ENCODE measurements at regions not wholly inside any gene's neighbourhood (a gene's known extent, or its start where the extent isn't known, plus 50 kb on each side); places are given as distances from the start of the nearest gene placed in this dataset.

GRCh38 chr16:24624102-24624501, 84.7 kb downstream of the RBBP6 start:
- no peak for DNase-seq (ENCODE audit: extremely low read depth, low read depth)
- no peak overlapping the region for H3K4me3 ChIP-seq (replicated peaks; ENCODE audit: low read depth, low read length)

GRCh38 chr16:24626256-24626655, 86.9 kb downstream of the RBBP6 start:
- no peak for TF ChIP-seq CTCF (IDR thresholded peaks at IDR 0.05; ENCODE audit: low read depth, low read length, missing control alignments)
- H3K4me3 ChIP-seq (replicated peaks; ENCODE audit: low read depth, low read length): no peak overlapping the region
- DNase-seq (ENCODE audit: extremely low read depth, low read depth): no peak

More at GRCh38 chr16:24624102-24624501, 84.7 kb downstream of the RBBP6 start:
- TF ChIP-seq CTCF (IDR thresholded peaks at IDR 0.05; ENCODE audit: low read depth, low read length, missing control alignments): no peak

GRCh38 chr16:24634919-24635318, 94.5 kb upstream of the TNRC6A start:
- DNase-seq (ENCODE audit: extremely low read depth, low read depth): no peak
- TF ChIP-seq CTCF (IDR thresholded peaks at IDR 0.05; ENCODE audit: low read depth, low read length, missing control alignments): no peak
- H3K4me3 ChIP-seq (replicated peaks; ENCODE audit: low read depth, low read length): no peak overlapping the region

- DNase-seq (ENCODE audit: extremely low read depth, low read depth): peak; percentile 92
- H3K4me3 ChIP-seq (replicated peaks; ENCODE audit: low read depth, low read length): no peak overlapping the region
- TF ChIP-seq CTCF (IDR thresholded peaks at IDR 0.05; ENCODE audit: low read depth, low read length, missing control alignments): no peak
These were observed 93.4 kb upstream of the TNRC6A start for GRCh38 chr16:24635900-24636610.

- H3K4me3 ChIP-seq (replicated peaks; ENCODE audit: low read depth, low read length): no peak overlapping the region
- no peak for DNase-seq (ENCODE audit: extremely low read depth, low read depth)
- no peak for TF ChIP-seq CTCF (IDR thresholded peaks at IDR 0.05; ENCODE audit: low read depth, low read length, missing control alignments)
These were observed 89.7 kb upstream of the TNRC6A start for GRCh38 chr16:24639769-24640168.

GRCh38 chr16:24643489-24643888, 86.0 kb upstream of the TNRC6A start:
- no peak for TF ChIP-seq CTCF (IDR thresholded peaks at IDR 0.05; ENCODE audit: low read depth, low read length, missing control alignments)
- H3K4me3 ChIP-seq (replicated peaks; ENCODE audit: low read depth, low read length): no peak overlapping the region
- DNase-seq (ENCODE audit: extremely low read depth, low read depth): no peak
